A549 (cell line): ENCODE measurements at regions not wholly inside any gene's neighbourhood (a gene's known extent, or its start where the extent isn't known, plus 50 kb on each side); places are given as distances from the start of the nearest gene placed in this dataset.

Experiments
- ATAC-seq, 2 experiments: fragments of 200-7000 bp in 1 of 2; fragments of >200 bp in 1 of 2; cut with Nextera tagmentation in 1 of 2; cut with Tn5 transposase in 1 of 2; 3 replicates each; pipeline versions ENCODE4 v1.8.0 to v1.9.1; 2018 to 2020; ENCODE audit warnings: mild to moderate bottlenecking in 1 of 2, moderate library complexity in 1 of 2
- CTCF ChIA-PET: fragments of 300-600 bp; sonication (Branson Sonifier 250); formaldehyde crosslinking; extraction: SDS; loops from one replicate; lab custom pipeline; 2021; ENCODE audit warnings: antibody characterized with exemption, inconsistent platforms; lab: Yijun Ruan, JAX
- POLR2A ChIA-PET: fragments of 350-600 bp; formaldehyde crosslinking; extraction: SDS; loops from one replicate; lab custom pipeline; 2021; ENCODE audit warnings: antibody characterized with exemption, inconsistent platforms; lab: Yijun Ruan, JAX
- DNase-seq, 2 experiments: peaks; one replicate each; pipeline versions ENCODE4 v3.0.0 to v3.0.0-alpha.2; 2011 to 2016; ENCODE audit warnings: low read depth in 1 of 2, low spot score in 1 of 2
- FAIRE-seq: peaks from 2 replicates; lab custom pipeline; 2011; peaks lifted over from hg19 to GRCh38; lab: Jason Lieb, UNC
- H3K27ac ChIP-seq, 2 experiments: fragments of >200 bp; sonication (Bioruptor Twin); formaldehyde crosslinking; 3 replicates each; pipeline ENCODE4 v1.5.1; 2016 to 2017
- H3K4me1 ChIP-seq: fragments of >200 bp; sonication (Bioruptor Twin); formaldehyde crosslinking; 3 replicates; pipeline ENCODE4 v1.6.1; 2016
- H3K4me2 ChIP-seq: fragments of >200 bp; sonication (Bioruptor Twin); formaldehyde crosslinking; 3 replicates; pipeline ENCODE4 v1.6.1; 2016
- H3K4me3 ChIP-seq: fragments of >200 bp; sonication (Bioruptor Twin); formaldehyde crosslinking; 3 replicates; pipeline ENCODE4 v1.5.1; 2016
- H3K9me3 ChIP-seq: fragments of >200 bp; sonication (Bioruptor Twin); formaldehyde crosslinking; 3 replicates; pipeline ENCODE4 v1.6.1; 2016
- CBX8 ChIP-seq: fragments of 200-600 bp; sonication (generic); IDR thresholded peaks from 2 replicates; pipeline ENCODE4 v1.6.1; 2016
- CEBPB ChIP-seq, 2 experiments: fragments of >200 bp in 1 of 2; sonication (Bioruptor Twin) in 1 of 2; formaldehyde crosslinking in 1 of 2; IDR thresholded peaks; 2 replicates each; pipeline ENCODE4 v1.6.1; 2012 to 2016
- EP300 ChIP-seq, 2 experiments: fragments of >200 bp; sonication (Bioruptor Twin); formaldehyde crosslinking; IDR thresholded peaks; 2 replicates in 1 of 2; 3 replicates in 1 of 2; pipeline ENCODE4 v1.6.1; 2016 to 2017
- FOSB ChIP-seq: fragments of 250-450 bp; sonication (Bioruptor Pico); IDR thresholded peaks from 2 replicates; pipeline ENCODE4 v1.5.0; 2020; ENCODE audit warnings: mild to moderate bottlenecking, moderate library complexity
- FOSL2 ChIP-seq, 2 experiments: fragments of 450-650 bp in 1 of 2; fragments of >200 bp in 1 of 2; sonication (Bioruptor Twin) in 1 of 2; formaldehyde crosslinking; IDR thresholded peaks; 2 replicates each; pipeline versions ENCODE4 v1.5.0 to v1.6.1; 2016 to 2020; ENCODE audit warnings: mild to moderate bottlenecking in 1 of 2, moderate library complexity in 1 of 2
- HDAC2 ChIP-seq: fragments of 200-600 bp; sonication (generic); IDR thresholded peaks from 2 replicates; pipeline ENCODE4 v1.6.1; 2016
- HEYL ChIP-seq: fragments of 250-450 bp; sonication (Bioruptor Pico); IDR thresholded peaks from 2 replicates; pipeline ENCODE4 v1.8.0; 2021; ENCODE audit warnings: mild to moderate bottlenecking, moderate library complexity
- HOXA7 ChIP-seq: fragments of 250-450 bp; sonication (Bioruptor Pico); IDR thresholded peaks from 2 replicates; pipeline ENCODE4 v1.5.0; 2020; ENCODE audit warnings: mild to moderate bottlenecking, moderate library complexity
- HOXB5 ChIP-seq: fragments of 250-450 bp; sonication (Bioruptor Pico); IDR thresholded peaks from 2 replicates; pipeline ENCODE4 v1.5.0; 2020; ENCODE audit warnings: mild to moderate bottlenecking, moderate library complexity
- JUN ChIP-seq, 2 experiments: fragments of >200 bp; sonication (Bioruptor Twin); formaldehyde crosslinking; IDR thresholded peaks; 2 replicates in 1 of 2; 3 replicates in 1 of 2; pipeline ENCODE4 v1.6.1; 2016 to 2017
- KDM1A ChIP-seq: fragments of 200-600 bp; sonication (generic); IDR thresholded peaks from 2 replicates; pipeline ENCODE4 v1.6.1; 2016; ENCODE audit warnings: low read depth, mild to moderate bottlenecking
- KDM5A ChIP-seq: fragments of 200-600 bp; sonication (generic); IDR thresholded peaks from 2 replicates; pipeline ENCODE4 v1.6.1; 2016; ENCODE audit warnings: antibody characterized with exemption, mild to moderate bottlenecking
- MAFK ChIP-seq: fragments of 450-650 bp; IDR thresholded peaks from 2 replicates; pipeline ENCODE4 v1.6.1; 2014; ENCODE audit not compliant: partially characterized antibody
- MYC ChIP-seq: IDR thresholded peaks from 2 replicates; pipeline ENCODE4 v1.6.1; 2012; ENCODE audit warnings: mild to moderate bottlenecking, inconsistent platforms, low read length, improper control_type of control experiment, borderline replicate concordance
- NPAS2 ChIP-seq: fragments of 250-450 bp; sonication (Bioruptor Pico); IDR thresholded peaks from 2 replicates; pipeline ENCODE4 v1.8.0; 2022; ENCODE audit warnings: mild to moderate bottlenecking, moderate library complexity, borderline replicate concordance
- NR3C1 ChIP-seq: fragments of >200 bp; sonication (Bioruptor Twin); formaldehyde crosslinking; IDR thresholded peaks from 3 replicates; pipeline ENCODE4 v1.6.1; 2017
- RARB ChIP-seq: fragments of 250-450 bp; sonication (Bioruptor Pico); IDR thresholded peaks from 2 replicates; pipeline ENCODE4 v1.8.0; 2021; ENCODE audit warnings: mild to moderate bottlenecking, moderate library complexity
- RCOR1 ChIP-seq: fragments of 150-350 bp; IDR thresholded peaks from 2 replicates; pipeline ENCODE4 v1.6.1; 2014; ENCODE audit warnings: antibody characterized with exemption, low read length, low read depth
- RFX5 ChIP-seq: fragments of 450-650 bp; IDR thresholded peaks from 2 replicates; pipeline ENCODE4 v1.7.1; 2014; ENCODE audit warnings: antibody characterized with exemption, mild to moderate bottlenecking, moderate library complexity
- TP53 ChIP-seq: fragments of 250-450 bp; sonication (Bioruptor Pico); IDR thresholded peaks from 2 replicates; pipeline ENCODE4 v1.5.0; 2021; ENCODE audit warnings: mild to moderate bottlenecking, moderate library complexity
- ZC3H11A ChIP-seq: fragments of 450-650 bp; IDR thresholded peaks from 2 replicates; pipeline ENCODE4 v1.6.1; 2014; ENCODE audit warnings: antibody characterized with exemption, mild to moderate bottlenecking
- ZFP36 ChIP-seq: fragments of 450-650 bp; IDR thresholded peaks from 2 replicates; pipeline ENCODE4 v1.6.1; 2014; ENCODE audit warnings: borderline replicate concordance; ENCODE audit not compliant: partially characterized antibody
- ZSCAN20 ChIP-seq: fragments of 250-450 bp; sonication (Bioruptor Pico); IDR thresholded peaks from 2 replicates; pipeline ENCODE4 v1.8.0; 2022; ENCODE audit warnings: mild to moderate bottlenecking, moderate library complexity
- WGBS: methylation state at CpG from one replicate; pipeline ENCODE4 v1.1.6; 2017; ENCODE audit errors: missing lambda C conversion rate; 5-methylcytosine and 5-hydroxymethylcytosine counted together
- TF ChIP-seq, protein P1 (sequence below): fragments of 450-650 bp; IDR thresholded peaks from 2 replicates; pipeline ENCODE4 v1.6.1; 2014; ENCODE audit warnings: antibody characterized with exemption
- TF ChIP-seq, protein P2 (sequence below): fragments of >200 bp; sonication (Bioruptor Twin); formaldehyde crosslinking; IDR thresholded peaks from 2 replicates; pipeline ENCODE4 v1.6.1; 2016
- TF ChIP-seq, protein P3 (sequence below): fragments of 250-450 bp; sonication (Bioruptor Pico); IDR thresholded peaks from 2 replicates; pipeline ENCODE4 v1.5.0; 2021; ENCODE audit warnings: mild to moderate bottlenecking, moderate library complexity, borderline replicate concordance

DNA sequence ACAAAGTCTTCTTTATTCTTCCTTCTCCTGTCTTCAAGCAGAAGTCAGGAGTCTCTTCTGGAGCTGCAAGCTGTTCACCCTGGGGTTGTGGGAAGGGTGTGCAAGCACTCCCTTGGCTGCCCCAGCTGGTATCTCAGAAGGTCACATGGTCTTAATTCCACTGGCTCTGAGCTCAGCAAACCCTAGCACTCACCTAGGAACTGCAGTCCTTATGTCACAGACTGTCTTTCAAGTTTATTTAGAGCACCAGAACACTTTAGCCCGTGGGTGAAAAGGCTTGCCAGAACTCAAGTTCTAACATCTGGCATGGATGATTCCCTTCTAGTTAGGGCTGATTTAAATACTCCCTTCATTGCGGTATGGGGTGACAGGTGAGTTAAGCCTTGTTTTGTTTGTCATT, 379.0 kb downstream of the CCER1 start:
- no peak for DNase-seq
- TF ChIP-seq MAFK (no peak), FOSB (CRISPR knock-in tag) (no peak), KDM1A (no peak), KDM5A (no peak), JUN (IDR thresholded peaks at IDR 0.05) (no peak), ZFP36 (no peak), MYC (no peak), NR3C1 (no peak), CEBPB (IDR thresholded peaks at IDR 0.05) (no peak), CBX8 (no peak), HOXA7 (CRISPR knock-in tag) (no peak), HEYL (CRISPR knock-in tag) (no peak), RFX5 (no peak), ZSCAN20 (CRISPR knock-in tag) (no peak), TP53 (CRISPR knock-in tag) (no peak), NPAS2 (CRISPR knock-in tag) (no peak), EP300 (IDR thresholded peaks at IDR 0.05) (no peak), FOSL2 (IDR thresholded peaks at IDR 0.05) (no peak), FOSL2 (CRISPR knock-in tag; IDR thresholded peaks at IDR 0.05) (no peak), RCOR1 (no peak)
- TF ChIP-seq, protein P1, sequence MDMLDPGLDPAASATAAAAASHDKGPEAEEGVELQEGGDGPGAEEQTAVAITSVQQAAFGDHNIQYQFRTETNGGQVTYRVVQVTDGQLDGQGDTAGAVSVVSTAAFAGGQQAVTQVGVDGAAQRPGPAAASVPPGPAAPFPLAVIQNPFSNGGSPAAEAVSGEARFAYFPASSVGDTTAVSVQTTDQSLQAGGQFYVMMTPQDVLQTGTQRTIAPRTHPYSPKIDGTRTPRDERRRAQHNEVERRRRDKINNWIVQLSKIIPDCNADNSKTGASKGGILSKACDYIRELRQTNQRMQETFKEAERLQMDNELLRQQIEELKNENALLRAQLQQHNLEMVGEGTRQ, result no peak
- FAIRE-seq, result no peak
- WGBS, result 69% methylated on average over 2 of the region's 2 CpGs
- Histone ChIP-seq H3K27ac (no peak overlapping the region), H3K9me3 (peaks cover 11% of the 10 kb centered on the region; the same call in 1 of the 3 replicates), H3K4me1 (no peaks in the 10 kb centered on the region), H3K4me3 (no peak overlapping the region), H3K4me2 (no peak overlapping the region)
- CTCF ChIA-PET, result no interaction called here
- ATAC-seq, result no peak
- POLR2A ChIA-PET, result no interaction called here

DNA sequence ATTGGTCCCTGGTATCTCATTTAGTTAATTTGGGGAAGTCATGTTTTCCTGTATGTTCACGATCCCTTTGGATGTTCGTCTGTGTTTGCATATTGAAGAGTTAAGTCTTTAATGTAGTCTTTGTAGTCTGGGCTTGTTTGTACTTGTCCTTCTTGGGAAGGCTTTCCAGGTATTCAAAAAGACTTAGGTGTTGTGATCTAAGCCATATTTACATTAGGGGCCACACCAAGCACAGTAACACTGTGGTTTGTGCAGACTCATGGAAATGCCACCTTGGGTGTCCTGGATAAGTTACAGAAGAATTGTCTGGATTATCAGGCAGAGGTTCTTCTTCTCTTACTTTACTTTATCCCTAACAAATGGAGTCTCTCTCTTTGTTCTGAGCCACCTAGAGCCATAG, 380.3 kb downstream of the CCER1 start:
- no peak for FAIRE-seq
- no peak overlapping the region for H3K27ac ChIP-seq

More for the DNA sequence above, 380.3 kb downstream of the CCER1 start:
- H3K4me2 ChIP-seq, result no peak overlapping the region
- ATAC-seq (no peak), DNase-seq (no peak)
- WGBS, result 84% methylated on average over 2 of the region's 2 CpGs
- no peak overlapping the region for H3K4me3 ChIP-seq
- CTCF ChIA-PET, result no interaction called here
- POLR2A ChIA-PET, result no interaction called here
- TF ChIP-seq HEYL (CRISPR knock-in tag), result no peak
- no peak for TF ChIP-seq FOSB (CRISPR knock-in tag)
- no peak for TF ChIP-seq HOXB5
- no peak for TF ChIP-seq HDAC2
- no peak for TF ChIP-seq MAFK
- TF ChIP-seq TP53 (CRISPR knock-in tag), result no peak
- TF ChIP-seq, protein P2, sequence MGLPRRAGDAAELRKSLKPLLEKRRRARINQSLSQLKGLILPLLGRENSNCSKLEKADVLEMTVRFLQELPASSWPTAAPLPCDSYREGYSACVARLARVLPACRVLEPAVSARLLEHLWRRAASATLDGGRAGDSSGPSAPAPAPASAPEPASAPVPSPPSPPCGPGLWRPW, result no peak
- TF ChIP-seq EP300 (IDR thresholded peaks at IDR 0.05), result no peak
- no peak for TF ChIP-seq RARB (CRISPR knock-in tag)
- no peak for TF ChIP-seq ZFP36
- TF ChIP-seq, protein P3, sequence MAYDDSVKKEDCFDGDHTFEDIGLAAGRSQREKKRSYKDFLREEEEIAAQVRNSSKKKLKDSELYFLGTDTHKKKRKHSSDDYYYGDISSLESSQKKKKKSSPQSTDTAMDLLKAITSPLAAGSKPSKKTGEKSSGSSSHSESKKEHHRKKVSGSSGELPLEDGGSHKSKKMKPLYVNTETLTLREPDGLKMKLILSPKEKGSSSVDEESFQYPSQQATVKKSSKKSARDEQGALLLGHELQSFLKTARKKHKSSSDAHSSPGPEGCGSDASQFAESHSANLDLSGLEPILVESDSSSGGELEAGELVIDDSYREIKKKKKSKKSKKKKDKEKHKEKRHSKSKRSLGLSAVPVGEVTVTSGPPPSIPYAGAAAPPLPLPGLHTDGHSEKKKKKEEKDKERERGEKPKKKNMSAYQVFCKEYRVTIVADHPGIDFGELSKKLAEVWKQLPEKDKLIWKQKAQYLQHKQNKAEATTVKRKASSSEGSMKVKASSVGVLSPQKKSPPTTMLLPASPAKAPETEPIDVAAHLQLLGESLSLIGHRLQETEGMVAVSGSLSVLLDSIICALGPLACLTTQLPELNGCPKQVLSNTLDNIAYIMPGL (CRISPR knock-in tag), result no peak
- TF ChIP-seq HOXA7 (CRISPR knock-in tag), result no peak
- TF ChIP-seq ZC3H11A, result no peak
- no peak for TF ChIP-seq ZSCAN20 (CRISPR knock-in tag)
- no peaks in the 10 kb centered on the region for H3K4me1 ChIP-seq
- H3K9me3 ChIP-seq, result peaks cover 11% of the 10 kb centered on the region; the same call in 1 of the 3 replicates
